Esophagus squamous epithelium (tissue), 5 donors: ENCODE measurements at regions not wholly inside any gene's neighbourhood (a gene's known extent, or its start where the extent isn't known, plus 50 kb on each side); places are given as distances from the start of the nearest gene placed in this dataset.

Experiments used
- DNase-seq: peaks from one replicate; lab custom pipeline; 2025; lab: John Stamatoyannopoulos, UW
- H3K27ac ChIP-seq, 4 donors: fragments of 200-600 bp; sonication (generic); one replicate each; pipeline ENCODE4 v1.5.1; 2016 to 2019; ENCODE audit warnings: mild to moderate bottlenecking in 1 of 4
- H3K27me3 ChIP-seq, 4 donors: fragments of 200-600 bp; sonication (generic); 1 replicate in 3 of 4; 2 replicates in 1 of 4; pipeline versions ENCODE4 v1.5.1 to v1.6.0; 2017 to 2021; ENCODE audit warnings: antibody characterized with exemption in 1 of 4
- H3K36me3 ChIP-seq, 3 donors: fragments of 200-600 bp; sonication (generic); one replicate each; pipeline ENCODE4 v1.5.1; 2016 to 2019
- H3K4me1 ChIP-seq, 3 donors: fragments of 200-600 bp; sonication (generic); one replicate each; pipeline ENCODE4 v1.5.1; 2017 to 2019
- H3K4me3 ChIP-seq, 4 donors: fragments of 200-600 bp; sonication (generic); 1 replicate in 3 of 4; 2 replicates in 1 of 4; pipeline ENCODE4 v1.5.1; 2016 to 2019; ENCODE audit warnings: mild to moderate bottlenecking in 2 of 4, moderate library complexity in 1 of 4
- H3K9me3 ChIP-seq, 3 donors: fragments of 200-600 bp; sonication (generic); one replicate each; pipeline ENCODE4 v1.5.1; 2016 to 2019
- CTCF ChIP-seq, 6 experiments: fragments of 450-650 bp in 4 of 6; fragments of 200-600 bp in 2 of 6; sonication (generic) in 2 of 6; IDR thresholded peaks; one replicate each; pipeline ENCODE4 v1.5.1; 2016 to 2019; ENCODE audit warnings: antibody characterized with exemption in 6 of 6, mild to moderate bottlenecking in 4 of 6, moderate library complexity in 4 of 6
- POLR2A ChIP-seq, 4 donors: fragments of 450-650 bp; IDR thresholded peaks; one replicate each; pipeline ENCODE4 v1.6.1; 2017; ENCODE audit warnings: antibody characterized with exemption in 4 of 4, mild to moderate bottlenecking in 4 of 4, moderate library complexity in 3 of 4
- WGBS, 2 donors: methylation state at CpG; one replicate each; pipeline ENCODE4 v1.1.5; 2018; 5-methylcytosine and 5-hydroxymethylcytosine counted together
- intact Hi-C: fragments of 100-400 bp; cut with DNase I; formaldehyde crosslinking; loops from one replicate; pipeline ENCODE4 v1.15.0; 2022
- donor health status: DM: yes; HTN: yes; CAD: no.

DNA sequence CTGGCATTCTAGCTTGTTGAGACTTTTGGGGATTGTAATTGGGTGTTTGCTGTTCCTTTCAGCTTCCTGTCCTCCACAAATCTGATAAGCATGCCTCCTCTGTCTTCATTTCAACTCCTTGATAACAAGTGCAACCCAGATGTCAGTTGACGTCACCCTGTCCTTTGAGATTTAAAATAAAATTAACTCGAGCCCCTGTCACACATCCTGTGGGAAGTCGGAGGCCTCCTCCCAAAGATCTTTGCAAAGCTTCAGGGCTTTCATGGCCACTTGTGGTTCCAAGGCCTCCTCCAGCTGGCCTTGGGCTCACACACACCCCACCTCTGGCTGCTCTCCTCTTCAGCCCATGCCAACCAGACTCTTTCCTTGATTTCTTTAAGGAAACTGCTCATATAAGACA, 69.9 kb upstream of the ITGA6 start:
- H3K9me3 ChIP-seq: no peaks in the 10 kb centered on the region
- H3K4me1 ChIP-seq: peaks cover 0 to 9% (median 0%) of the 10 kb centered on the region in 3 donors
- H3K36me3 ChIP-seq: no peaks in the 10 kb centered on the region
- DNase-seq: no peak
- H3K4me3 ChIP-seq: no peak overlapping the region
- TF ChIP-seq POLR2A (IDR thresholded peaks at IDR 0.05) (no peak), CTCF (IDR thresholded peaks at IDR 0.05) (no peak)
- H3K27me3 ChIP-seq: no peaks in the 10 kb centered on the region
- no peak overlapping the region for H3K27ac ChIP-seq
- WGBS, 2 donors: 57 to 90% methylated on average over 3 of the region's 3 CpGs
- intact Hi-C loops: no loop called here

- intact Hi-C loops: no loop called here
- Histone ChIP-seq H3K9me3 (no peaks in the 10 kb centered on the region), H3K4me3 (no peak overlapping the region), H3K36me3 (no peaks in the 10 kb centered on the region), H3K27ac (no peak overlapping the region), H3K4me1 (peaks cover 0 to 9% (median 0%) of the 10 kb centered on the region in 3 donors), H3K27me3 (no peaks in the 10 kb centered on the region)
- no peak for DNase-seq
- WGBS, 2 donors: 43 to 47% methylated on average over 10 to 12 of the region's 12 CpGs
- no peak for TF ChIP-seq CTCF (IDR thresholded peaks at IDR 0.05)
- no peak for TF ChIP-seq POLR2A (IDR thresholded peaks at IDR 0.05)
Measured at GRCh38 chr2:172358691-172359556, 68.5 kb upstream of the ITGA6 start.

DNA sequence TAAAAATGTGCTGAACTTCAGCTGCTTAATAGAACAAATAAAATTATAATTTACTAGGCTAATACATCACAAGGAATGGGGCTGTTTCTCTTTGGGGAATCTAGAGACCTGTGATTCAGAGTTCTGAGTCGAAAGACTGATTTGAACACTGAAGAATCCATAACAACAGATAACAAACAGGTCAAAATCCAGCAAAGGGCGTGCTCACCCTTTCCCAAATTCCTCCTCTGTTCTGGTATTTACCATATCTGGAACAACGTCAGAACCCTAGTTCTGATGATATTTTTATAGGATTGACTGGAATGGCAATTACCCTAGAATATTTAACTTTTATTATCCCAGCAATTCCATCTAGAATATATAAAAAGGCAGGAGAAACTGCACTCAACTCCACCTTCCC, 66.0 kb upstream of the ITGA6 start:
- intact Hi-C loops: no loop called here
- no peak for TF ChIP-seq CTCF (IDR thresholded peaks at IDR 0.05)
- 60 to 70% methylated on average over 3 of the region's 3 CpGs for WGBS, 2 donors

DNA sequence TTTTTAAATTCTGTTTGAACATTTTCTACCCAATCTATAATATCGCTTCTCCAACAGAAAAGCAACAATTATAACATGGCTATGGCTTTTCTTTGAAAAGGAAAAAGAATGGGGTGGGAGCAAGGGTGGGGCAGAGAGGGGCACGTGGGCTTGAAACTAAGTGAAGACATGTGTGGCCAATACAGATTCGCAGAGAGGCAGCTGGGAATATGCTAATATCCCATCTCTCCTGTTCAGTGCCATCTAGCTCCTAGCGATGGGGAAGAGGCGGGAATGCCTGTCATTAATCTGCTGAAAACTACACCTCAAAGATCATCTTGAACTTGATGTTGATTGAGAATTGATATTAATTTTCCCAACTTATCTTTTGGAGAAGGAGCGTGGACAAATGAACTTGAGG, 65.5 kb upstream of the ITGA6 start:
- 81 to 85% methylated on average over 6 of the region's 6 CpGs for WGBS, 2 donors
- no peaks in the 10 kb centered on the region for H3K36me3 ChIP-seq
- intact Hi-C loops: no loop called here
- no peak overlapping the region for H3K4me3 ChIP-seq
- no peak overlapping the region for H3K27ac ChIP-seq
- H3K27me3 ChIP-seq: no peaks in the 10 kb centered on the region
- peaks cover 0 to 9% (median 0%) of the 10 kb centered on the region in 3 donors for H3K4me1 ChIP-seq
- no peaks in the 10 kb centered on the region for H3K9me3 ChIP-seq
- no peak for DNase-seq
- TF ChIP-seq CTCF (IDR thresholded peaks at IDR 0.05): no peak
- no peak for TF ChIP-seq POLR2A (IDR thresholded peaks at IDR 0.05)

More for the DNA sequence above, 66.0 kb upstream of the ITGA6 start:
- Histone ChIP-seq H3K27ac (no peak overlapping the region), H3K4me3 (no peak overlapping the region), H3K4me1 (peaks cover 0 to 9% (median 0%) of the 10 kb centered on the region in 3 donors), H3K27me3 (no peaks in the 10 kb centered on the region), H3K9me3 (no peaks in the 10 kb centered on the region), H3K36me3 (no peaks in the 10 kb centered on the region)
- no peak for DNase-seq

DNA sequence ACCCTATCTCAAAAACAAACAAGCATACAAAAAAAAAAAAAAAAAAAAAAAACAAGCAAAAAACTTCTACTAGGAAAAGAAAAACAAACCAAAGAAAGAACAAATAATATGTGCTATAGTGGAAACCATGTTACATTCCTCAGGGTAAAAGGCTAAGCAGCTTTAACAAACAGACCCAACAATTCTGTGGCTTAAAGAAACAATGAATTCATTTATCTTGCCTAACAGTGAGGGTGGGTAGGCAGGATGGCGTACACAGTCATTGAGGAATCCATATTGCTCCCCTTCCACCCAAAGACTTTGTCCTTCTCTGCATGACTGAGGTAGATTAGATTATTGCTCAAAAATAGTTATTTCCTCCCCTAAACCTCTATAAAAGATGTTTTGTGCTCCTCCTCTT, 63.1 kb upstream of the ITGA6 start:
- Histone ChIP-seq H3K4me1 (no peaks in the 10 kb centered on the region), H3K27ac (no peak overlapping the region), H3K4me3 (no peak overlapping the region), H3K9me3 (peaks cover 0 to 12% (median 4%) of the 10 kb centered on the region in 3 donors), H3K27me3 (no peaks in the 10 kb centered on the region), H3K36me3 (no peaks in the 10 kb centered on the region)
- intact Hi-C loops: no loop called here
- WGBS, 2 donors: 92 to 95% methylated on average over 1 of the region's 1 CpG
- TF ChIP-seq CTCF (IDR thresholded peaks at IDR 0.05) (no peak), POLR2A (IDR thresholded peaks at IDR 0.05) (no peak)
- no peak for DNase-seq
